ENCODE measurements at regions not wholly inside any gene's neighbourhood (a gene's known extent, or its start where the extent isn't known, plus 50 kb on each side); places are given as distances from the start of the nearest gene placed in this dataset.

GRCh38 chr6:9272671-9273070 is 837.3 kb upstream of the SLC35B3 start:
- no peak for DNase-seq (ENCODE audit: low read depth, low spot score)
- Histone ChIP-seq H3K27me3 (ENCODE audit: insufficient read depth, low read length) (no peaks in the 10 kb centered on the region), H3K4me1 (ENCODE audit: control insufficient read depth in 1 of 2, insufficient read depth in 2 of 2, low read length in 2 of 2) (no peaks in the 10 kb centered on the region), H4K20me1 (ENCODE audit: insufficient read depth) (no peaks in the 10 kb centered on the region), H3K36me3 (ENCODE audit: control insufficient read depth in 1 of 2, insufficient read depth in 2 of 2, low read length in 2 of 2) (no peaks in the 10 kb centered on the region), H3K9ac (ENCODE audit: low read length) (no peak overlapping the region), H3K4me3 (replicated peaks in 1 of 2; ENCODE audit: low read depth in 1 of 2, low read length in 2 of 2) (no peak overlapping the region), H3K4me2 (ENCODE audit: low read length) (no peak overlapping the region), H3K79me2 (ENCODE audit: insufficient read depth, low read length) (no peaks in the 10 kb centered on the region), H3K9me3 (ENCODE audit: control insufficient read depth in 1 of 2, insufficient read depth in 1 of 2, low read depth in 1 of 2, low read length in 2 of 2) (no peaks in the 10 kb centered on the region), H3K27ac (ENCODE audit: low read depth, low read length) (no peak overlapping the region), H2AFZ (ENCODE audit: low read depth, low read length, poor library complexity, severe bottlenecking) (no peak overlapping the region), H3K9me2 (ENCODE audit: insufficient read depth) (no peaks in the 10 kb centered on the region)
- ChIA-PET RAD21 (ENCODE audit: low non-redundant PET in 1 of 2, low total read pairs in 2 of 2, uncharacterized antibody in 2 of 2, unreplicated experiment in 2 of 2) (no interaction called here), CTCF (no interaction called here), POLR2A (no interaction called here)
- BruUV-seq (replicated peaks), result no TSS peak
- intact Hi-C loops (cut with micrococcal nuclease), result no loop called here
- ATAC-seq, result no peak
- TF ChIP-seq ATF3 (IDR thresholded peaks at IDR 0.05), result no peak
- no peak for TF ChIP-seq SIN3A (IDR thresholded peaks at IDR 0.05; ENCODE audit: low read depth)
- TF ChIP-seq ELF1 (IDR thresholded peaks at IDR 0.05; ENCODE audit: borderline replicate concordance, low read depth), result no peak

- BruUV-seq (replicated peaks), result no TSS peak
- Histone ChIP-seq H3K9ac (ENCODE audit: low read length) (no peak overlapping the region), H3K36me3 (ENCODE audit: control insufficient read depth in 1 of 2, insufficient read depth in 2 of 2, low read length in 2 of 2) (no peaks in the 10 kb centered on the region), H3K79me2 (ENCODE audit: insufficient read depth, low read length) (no peaks in the 10 kb centered on the region), H2AFZ (ENCODE audit: low read depth, low read length, poor library complexity, severe bottlenecking) (no peak overlapping the region), H3K4me3 (replicated peaks in 1 of 2; ENCODE audit: low read depth in 1 of 2, low read length in 2 of 2) (no peak overlapping the region), H3K9me3 (ENCODE audit: control insufficient read depth in 1 of 2, insufficient read depth in 1 of 2, low read depth in 1 of 2, low read length in 2 of 2) (no peaks in the 10 kb centered on the region), H3K27ac (ENCODE audit: low read depth, low read length) (no peak overlapping the region), H3K9me2 (ENCODE audit: insufficient read depth) (no peaks in the 10 kb centered on the region), H3K4me2 (ENCODE audit: low read length) (no peak overlapping the region), H4K20me1 (ENCODE audit: insufficient read depth) (no peaks in the 10 kb centered on the region), H3K4me1 (ENCODE audit: control insufficient read depth in 1 of 2, insufficient read depth in 2 of 2, low read length in 2 of 2) (no peaks in the 10 kb centered on the region), H3K27me3 (ENCODE audit: insufficient read depth, low read length) (no peaks in the 10 kb centered on the region)
- ChIA-PET RAD21 (ENCODE audit: low non-redundant PET in 1 of 2, low total read pairs in 2 of 2, uncharacterized antibody in 2 of 2, unreplicated experiment in 2 of 2) (no interaction called here), CTCF (no interaction called here), POLR2A (no interaction called here)
- no peak for ATAC-seq
- no peak for DNase-seq (ENCODE audit: low read depth, low spot score)
- intact Hi-C loops (cut with micrococcal nuclease), result no loop called here
- TF ChIP-seq EZH2 (IDR thresholded peaks at IDR 0.05) (no peak), SRF (IDR thresholded peaks at IDR 0.05; ENCODE audit: low read depth) (no peak), ZBTB33 (IDR thresholded peaks at IDR 0.05; ENCODE audit: extremely low read depth, insufficient replicate concordance, low read length) (no peak), RAD21 (IDR thresholded peaks at IDR 0.05; ENCODE audit: low read depth) (no peak), ZFX (IDR thresholded peaks at IDR 0.05) (no peak), FOSL1 (IDR thresholded peaks at IDR 0.05; ENCODE audit: low read depth) (no peak), CTCF (IDR thresholded peaks at IDR 0.05 in 2 of 3, conservative IDR thresholded peaks at IDR 0.05 in 1 of 3; ENCODE audit: borderline replicate concordance in 1 of 3, insufficient read depth in 1 of 3, low read depth in 2 of 3, low read length in 2 of 3) (no peak), ZNF274 (IDR thresholded peaks at IDR 0.05; ENCODE audit: low read depth, low read length) (no peak), ELF1 (IDR thresholded peaks at IDR 0.05; ENCODE audit: borderline replicate concordance, low read depth) (no peak), CBX3 (IDR thresholded peaks at IDR 0.05; ENCODE audit: low read depth) (no peak), ATF3 (IDR thresholded peaks at IDR 0.05) (no peak)
- TF ChIP-seq, protein P1, sequence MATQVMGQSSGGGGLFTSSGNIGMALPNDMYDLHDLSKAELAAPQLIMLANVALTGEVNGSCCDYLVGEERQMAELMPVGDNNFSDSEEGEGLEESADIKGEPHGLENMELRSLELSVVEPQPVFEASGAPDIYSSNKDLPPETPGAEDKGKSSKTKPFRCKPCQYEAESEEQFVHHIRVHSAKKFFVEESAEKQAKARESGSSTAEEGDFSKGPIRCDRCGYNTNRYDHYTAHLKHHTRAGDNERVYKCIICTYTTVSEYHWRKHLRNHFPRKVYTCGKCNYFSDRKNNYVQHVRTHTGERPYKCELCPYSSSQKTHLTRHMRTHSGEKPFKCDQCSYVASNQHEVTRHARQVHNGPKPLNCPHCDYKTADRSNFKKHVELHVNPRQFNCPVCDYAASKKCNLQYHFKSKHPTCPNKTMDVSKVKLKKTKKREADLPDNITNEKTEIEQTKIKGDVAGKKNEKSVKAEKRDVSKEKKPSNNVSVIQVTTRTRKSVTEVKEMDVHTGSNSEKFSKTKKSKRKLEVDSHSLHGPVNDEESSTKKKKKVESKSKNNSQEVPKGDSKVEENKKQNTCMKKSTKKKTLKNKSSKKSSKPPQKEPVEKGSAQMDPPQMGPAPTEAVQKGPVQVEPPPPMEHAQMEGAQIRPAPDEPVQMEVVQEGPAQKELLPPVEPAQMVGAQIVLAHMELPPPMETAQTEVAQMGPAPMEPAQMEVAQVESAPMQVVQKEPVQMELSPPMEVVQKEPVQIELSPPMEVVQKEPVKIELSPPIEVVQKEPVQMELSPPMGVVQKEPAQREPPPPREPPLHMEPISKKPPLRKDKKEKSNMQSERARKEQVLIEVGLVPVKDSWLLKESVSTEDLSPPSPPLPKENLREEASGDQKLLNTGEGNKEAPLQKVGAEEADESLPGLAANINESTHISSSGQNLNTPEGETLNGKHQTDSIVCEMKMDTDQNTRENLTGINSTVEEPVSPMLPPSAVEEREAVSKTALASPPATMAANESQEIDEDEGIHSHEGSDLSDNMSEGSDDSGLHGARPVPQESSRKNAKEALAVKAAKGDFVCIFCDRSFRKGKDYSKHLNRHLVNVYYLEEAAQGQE (IDR thresholded peaks at IDR 0.05; ENCODE audit: low read depth), result no peak
Observed at GRCh38 chr6:9266741-9267140, 831.4 kb upstream of the SLC35B3 start.
